ENCODE measurements at regions not wholly inside any gene's neighbourhood (a gene's known extent, or its start where the extent isn't known, plus 50 kb on each side); places are given as distances from the start of the nearest gene placed in this dataset.

DNA sequence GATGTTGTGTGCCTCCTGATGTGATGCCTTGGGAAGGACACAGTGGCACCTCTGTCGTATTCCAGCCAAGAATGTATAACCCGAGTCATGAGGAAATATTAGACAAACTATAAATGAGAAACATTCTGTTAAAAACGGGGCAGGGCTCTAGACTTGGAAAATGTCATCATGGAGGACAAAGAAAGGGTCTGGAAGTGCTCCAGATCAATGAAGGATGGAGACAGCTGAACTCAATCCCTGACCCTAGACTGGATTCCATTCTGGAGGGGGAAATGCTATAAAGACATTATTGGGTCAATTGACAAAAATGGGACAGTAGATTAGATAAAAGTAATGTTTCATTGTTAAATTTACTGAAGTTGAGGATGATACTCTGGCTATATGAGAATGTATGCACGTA lies 92.1 kb downstream of the SLC4A3 start:
- no peak for ATAC-seq (ENCODE audit: low read depth)
- Mint-ChIP-seq H3K4me1 (no peaks in the 10 kb centered on the region), H3K36me3 (ENCODE audit: low read depth) (no peaks in the 10 kb centered on the region), H3K9me3 (no peaks in the 10 kb centered on the region), H3K4me3 (no peak overlapping the region), H3K27ac (no peak overlapping the region), H3K27me3 (no peaks in the 10 kb centered on the region)
- intact Hi-C loops (cut with micrococcal nuclease) = no loop called here
- TF ChIP-seq, protein P1, sequence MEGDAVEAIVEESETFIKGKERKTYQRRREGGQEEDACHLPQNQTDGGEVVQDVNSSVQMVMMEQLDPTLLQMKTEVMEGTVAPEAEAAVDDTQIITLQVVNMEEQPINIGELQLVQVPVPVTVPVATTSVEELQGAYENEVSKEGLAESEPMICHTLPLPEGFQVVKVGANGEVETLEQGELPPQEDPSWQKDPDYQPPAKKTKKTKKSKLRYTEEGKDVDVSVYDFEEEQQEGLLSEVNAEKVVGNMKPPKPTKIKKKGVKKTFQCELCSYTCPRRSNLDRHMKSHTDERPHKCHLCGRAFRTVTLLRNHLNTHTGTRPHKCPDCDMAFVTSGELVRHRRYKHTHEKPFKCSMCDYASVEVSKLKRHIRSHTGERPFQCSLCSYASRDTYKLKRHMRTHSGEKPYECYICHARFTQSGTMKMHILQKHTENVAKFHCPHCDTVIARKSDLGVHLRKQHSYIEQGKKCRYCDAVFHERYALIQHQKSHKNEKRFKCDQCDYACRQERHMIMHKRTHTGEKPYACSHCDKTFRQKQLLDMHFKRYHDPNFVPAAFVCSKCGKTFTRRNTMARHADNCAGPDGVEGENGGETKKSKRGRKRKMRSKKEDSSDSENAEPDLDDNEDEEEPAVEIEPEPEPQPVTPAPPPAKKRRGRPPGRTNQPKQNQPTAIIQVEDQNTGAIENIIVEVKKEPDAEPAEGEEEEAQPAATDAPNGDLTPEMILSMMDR (IDR thresholded peaks at IDR 0.05) = no peak
- CTCF ChIA-PET = no interaction called here
- no peak for DNase-seq
- POLR2A ChIA-PET = no interaction called here

DNA sequence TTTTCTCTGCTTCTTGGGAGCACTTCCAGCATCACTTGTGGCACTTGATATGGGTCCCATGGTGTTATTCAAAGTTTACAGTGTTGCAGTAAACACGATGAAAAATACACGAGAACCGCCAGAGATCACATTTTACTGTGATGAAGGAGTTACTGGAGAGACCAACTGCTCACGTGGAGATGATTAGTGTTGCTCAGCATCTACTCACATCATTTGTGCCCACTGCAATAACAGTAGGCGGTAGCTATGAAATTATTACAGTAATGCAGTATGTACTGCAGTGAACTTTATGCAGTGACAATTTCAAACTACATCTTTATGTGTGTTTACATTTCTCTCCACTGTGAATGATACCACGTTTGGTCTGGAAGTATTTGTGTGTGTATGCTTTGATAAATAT lies 93.5 kb downstream of the SLC4A3 start:
- no peak overlapping the region for H3K4me3 Mint-ChIP-seq
- peaks cover 4% of the 10 kb centered on the region for H3K27me3 Mint-ChIP-seq
- CTCF ChIA-PET = no interaction called here
- no peak overlapping the region for H3K27ac Mint-ChIP-seq
- DNase-seq = no peak
- H3K9me3 Mint-ChIP-seq = no peaks in the 10 kb centered on the region
- TF ChIP-seq, protein P1 (IDR thresholded peaks at IDR 0.05) = no peak
- no peaks in the 10 kb centered on the region for H3K4me1 Mint-ChIP-seq
- no peaks in the 10 kb centered on the region for H3K36me3 Mint-ChIP-seq (ENCODE audit: low read depth)
- ATAC-seq (ENCODE audit: low read depth) = no peak
- POLR2A ChIA-PET = no interaction called here
- intact Hi-C loops (cut with micrococcal nuclease) = no loop called here

DNA sequence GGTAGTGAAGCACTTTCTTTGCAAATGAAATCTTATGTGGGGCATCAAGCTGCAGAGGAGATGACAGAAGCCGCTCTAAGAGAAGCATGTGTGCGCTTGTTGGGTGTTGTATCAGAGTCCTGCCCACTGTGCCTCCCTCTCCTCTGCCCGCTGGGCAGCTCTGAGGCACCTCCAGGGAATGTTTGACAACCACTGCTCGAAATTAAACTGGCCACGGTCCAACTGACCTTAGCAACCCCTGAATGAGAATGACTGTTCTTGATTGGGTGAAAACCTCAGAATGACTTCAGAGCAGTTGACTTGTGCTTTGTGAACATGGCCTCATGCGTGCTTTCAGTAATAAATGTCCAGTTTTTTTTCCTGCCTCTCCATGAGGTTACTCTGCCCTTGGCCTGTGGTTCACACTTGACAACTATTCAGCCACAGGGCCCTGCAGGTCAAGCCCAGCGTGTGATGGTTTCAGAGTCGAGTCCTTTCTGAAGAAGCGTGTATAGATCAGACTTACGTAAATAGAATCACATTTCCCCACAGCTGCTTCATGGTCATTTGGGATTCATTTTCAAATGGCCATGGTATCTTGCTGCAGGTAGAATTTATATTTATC lies 94.9 kb downstream of the SLC4A3 start:
- intact Hi-C loops (cut with micrococcal nuclease) = no loop called here
- POLR2A ChIA-PET = no interaction called here
- H3K36me3 Mint-ChIP-seq (ENCODE audit: low read depth) = no peaks in the 10 kb centered on the region

DNA sequence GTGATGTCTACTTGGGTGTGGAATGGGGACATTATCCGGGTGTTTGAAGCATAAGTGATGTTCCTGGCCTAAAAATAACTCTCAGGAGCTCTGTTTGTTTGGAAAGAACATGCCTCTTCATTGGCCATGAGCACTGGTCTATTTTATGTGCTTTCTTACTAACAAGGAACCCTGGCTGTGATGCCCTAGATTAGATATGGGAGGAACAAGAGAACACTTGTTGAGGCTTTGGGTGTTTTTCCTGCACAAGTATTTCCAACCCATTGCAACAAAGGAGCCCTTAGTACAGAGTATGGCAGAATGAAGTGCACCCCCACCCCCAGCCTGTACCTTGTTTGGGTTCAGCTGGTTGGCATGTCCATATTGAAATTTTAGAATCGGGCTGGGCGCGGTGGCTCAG lies 95.9 kb downstream of the SLC4A3 start:
- Mint-ChIP-seq H3K36me3 (ENCODE audit: low read depth) (no peaks in the 10 kb centered on the region), H3K27ac (no peak overlapping the region), H3K4me1 (no peaks in the 10 kb centered on the region), H3K4me3 (no peak overlapping the region), H3K9me3 (no peaks in the 10 kb centered on the region), H3K27me3 (peaks cover 10% of the 10 kb centered on the region)
- DNase-seq (no peak), ATAC-seq (ENCODE audit: low read depth) (no peak)
- POLR2A ChIA-PET = no interaction called here
- intact Hi-C loops (cut with micrococcal nuclease) = no loop called here
- TF ChIP-seq, protein P1 (IDR thresholded peaks at IDR 0.05) = no peak
- CTCF ChIA-PET = interaction anchor here (0.5 kb wide), 1 partner anchor 1843 kb away, joined by 3 read pairs; no protein-coding TSS in a partner anchor

More for the DNA sequence above, 94.9 kb downstream of the SLC4A3 start:
- Mint-ChIP-seq H3K4me1 (no peaks in the 10 kb centered on the region), H3K9me3 (no peaks in the 10 kb centered on the region), H3K27me3 (peaks cover 6% of the 10 kb centered on the region), H3K4me3 (no peak overlapping the region), H3K27ac (no peak overlapping the region)
- no peak for ATAC-seq (ENCODE audit: low read depth)
- DNase-seq = no peak
- TF ChIP-seq, protein P1 (IDR thresholded peaks at IDR 0.05) = no peak
- CTCF ChIA-PET = no interaction called here

DNA sequence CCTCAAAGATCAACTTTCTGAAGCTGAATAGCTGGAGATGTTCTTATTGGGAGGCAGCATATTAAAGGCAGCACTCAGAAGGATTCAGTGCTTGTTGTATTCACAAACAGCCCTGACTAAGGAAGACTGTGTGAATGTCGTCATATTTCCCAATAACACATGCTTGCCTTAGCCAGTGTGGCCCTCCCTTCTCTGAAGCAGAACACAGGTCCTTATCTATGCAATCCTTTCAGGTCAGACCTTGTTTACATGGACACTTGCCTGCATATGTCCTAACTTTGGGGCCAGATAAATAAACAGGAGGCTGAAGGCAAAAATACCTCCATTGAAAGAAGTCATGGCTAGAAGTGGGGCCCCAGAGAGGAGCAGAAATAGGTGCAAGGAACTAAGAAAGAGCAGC lies 97.2 kb downstream of the SLC4A3 start:
- no peak for ATAC-seq (ENCODE audit: low read depth)
- Mint-ChIP-seq H3K4me1 (no peaks in the 10 kb centered on the region), H3K36me3 (ENCODE audit: low read depth) (no peaks in the 10 kb centered on the region), H3K27me3 (peaks cover 13% of the 10 kb centered on the region), H3K4me3 (no peak overlapping the region), H3K9me3 (no peaks in the 10 kb centered on the region), H3K27ac (no peak overlapping the region)
- ChIA-PET POLR2A (no interaction called here), CTCF (no interaction called here)
- DNase-seq = no peak
- intact Hi-C loops (cut with micrococcal nuclease) = no loop called here
- TF ChIP-seq, protein P1 (IDR thresholded peaks at IDR 0.05) = no peak
